Neutrophil (primary cell): ENCODE measurements at regions not wholly inside any gene's neighbourhood (a gene's known extent, or its start where the extent isn't known, plus 50 kb on each side); places are given as distances from the start of the nearest gene placed in this dataset.

Experiments used
- H3K27ac ChIP-seq: fragments of 200-600 bp; sonication (generic); 2 replicates; pipeline ENCODE4 v1.5.1; 2016; ENCODE audit warnings: mild to moderate bottlenecking, moderate library complexity
- H3K27me3 ChIP-seq: fragments of 200-600 bp; sonication (generic); 2 replicates; pipeline ENCODE4 v1.6.0; 2016; ENCODE audit warnings: mild to moderate bottlenecking
- H3K36me3 ChIP-seq: fragments of 200-600 bp; sonication (generic); 2 replicates; pipeline ENCODE4 v1.5.1; 2017
- H3K4me1 ChIP-seq, 2 experiments: fragments of 200-600 bp in 1 of 2; sonication (generic) in 1 of 2; 1 replicate in 1 of 2; 2 replicates in 1 of 2; pipeline versions ENCODE4 v1.5.1 to v1.6.1; 2013 to 2016; ENCODE audit warnings: low read depth in 1 of 2, low read length in 1 of 2, mild to moderate bottlenecking in 1 of 2, moderate library complexity in 1 of 2; ENCODE audit not compliant: control insufficient read depth in 1 of 2, insufficient read depth in 1 of 2
- H3K4me3 ChIP-seq, 2 experiments: fragments of 200-600 bp in 1 of 2; sonication (generic) in 1 of 2; 1 replicate in 1 of 2; 2 replicates in 1 of 2; pipeline ENCODE4 v1.5.1; 2013 to 2016; ENCODE audit warnings: low read depth in 1 of 2, low read length in 1 of 2, mild to moderate bottlenecking in 1 of 2, moderate library complexity in 1 of 2
- H3K9me3 ChIP-seq: fragments of 200-600 bp; sonication (generic); 2 replicates; pipeline ENCODE4 v1.5.1; 2016
- CTCF ChIP-seq: fragments of 200-600 bp; sonication (generic); IDR thresholded peaks from 2 replicates; pipeline ENCODE4 v1.5.1; 2016; ENCODE audit warnings: antibody characterized with exemption

GRCh38 chr2:18232731-18233438 is 327.6 kb downstream of the RDH14 start:
- Histone ChIP-seq H3K4me3 (no peak overlapping the region), H3K4me1 (no peaks in the 10 kb centered on the region), H3K27ac (no peak overlapping the region), H3K27me3 (no peaks in the 10 kb centered on the region), H3K36me3 (no peaks in the 10 kb centered on the region), H3K9me3 (no peaks in the 10 kb centered on the region)
- TF ChIP-seq CTCF = no peak

- H3K4me1 ChIP-seq = no peaks in the 10 kb centered on the region
- H3K36me3 ChIP-seq = no peaks in the 10 kb centered on the region
- H3K27me3 ChIP-seq = no peaks in the 10 kb centered on the region
- no peak overlapping the region for H3K4me3 ChIP-seq
- H3K9me3 ChIP-seq = no peaks in the 10 kb centered on the region
- no peak overlapping the region for H3K27ac ChIP-seq
- TF ChIP-seq CTCF = no peak
Measured at GRCh38 chr2:18230668-18231067, 329.8 kb downstream of the RDH14 start.

- no peaks in the 10 kb centered on the region for H3K4me1 ChIP-seq
- no peaks in the 10 kb centered on the region for H3K27me3 ChIP-seq
- no peaks in the 10 kb centered on the region for H3K9me3 ChIP-seq
- TF ChIP-seq CTCF = no peak
- no peaks in the 10 kb centered on the region for H3K36me3 ChIP-seq
- H3K27ac ChIP-seq = no peak overlapping the region
- H3K4me3 ChIP-seq = no peak overlapping the region
Measured at GRCh38 chr2:18219676-18220075, 340.8 kb downstream of the RDH14 start.

GRCh38 chr2:18218160-18218933 is 339.9 kb downstream of the KCNS3 start:
- H3K27me3 ChIP-seq = no peaks in the 10 kb centered on the region
- no peak for TF ChIP-seq CTCF
- H3K27ac ChIP-seq = no peak overlapping the region
- no peak overlapping the region for H3K4me3 ChIP-seq
- no peaks in the 10 kb centered on the region for H3K9me3 ChIP-seq
- H3K36me3 ChIP-seq = no peaks in the 10 kb centered on the region
- H3K4me1 ChIP-seq = no peaks in the 10 kb centered on the region

- Histone ChIP-seq H3K27ac (no peak overlapping the region), H3K9me3 (no peaks in the 10 kb centered on the region), H3K27me3 (no peaks in the 10 kb centered on the region), H3K4me1 (no peaks in the 10 kb centered on the region), H3K36me3 (no peaks in the 10 kb centered on the region), H3K4me3 (no peak overlapping the region)
- no peak for TF ChIP-seq CTCF
Measured at GRCh38 chr2:18214936-18215335, 336.5 kb downstream of the KCNS3 start.
